HUES48 (cell line): ENCODE measurements at regions not wholly inside any gene's neighbourhood (a gene's known extent, or its start where the extent isn't known, plus 50 kb on each side); places are given as distances from the start of the nearest gene placed in this dataset.
"Not testable (repeated sequence)": the region's sequence is repeated elsewhere in the genome, so short reads cannot be mapped to it uniquely, and the experiment has no call there.

Source experiments
- H3K27ac ChIP-seq: one replicate; pipeline ENCODE4 v1.7.0; 2013; ENCODE audit warnings: low read depth, low read length, inconsistent platforms
- H3K27me3 ChIP-seq: 2 replicates; pipeline ENCODE4 v1.6.1; 2013; ENCODE audit warnings: mild to moderate bottlenecking, low read length; ENCODE audit not compliant: control insufficient read depth, insufficient read depth
- H3K36me3 ChIP-seq: 2 replicates; pipeline ENCODE4 v1.6.1; 2013; ENCODE audit warnings: low read length; ENCODE audit not compliant: control insufficient read depth, insufficient read depth
- H3K4me1 ChIP-seq: 2 replicates; pipeline ENCODE4 v1.6.1; 2013; ENCODE audit warnings: mild to moderate bottlenecking, low read length; ENCODE audit not compliant: control insufficient read depth, insufficient read depth
- H3K4me3 ChIP-seq: 2 replicates; pipeline ENCODE4 v1.5.1; 2013; ENCODE audit warnings: mild to moderate bottlenecking, low read depth, low read length
- H3K9ac ChIP-seq: 2 replicates; pipeline ENCODE4 v1.6.1; 2013; ENCODE audit warnings: mild to moderate bottlenecking, low read depth, low read length, moderate library complexity
- H3K9me3 ChIP-seq: 2 replicates; pipeline ENCODE4 v1.6.1; 2013; ENCODE audit warnings: low read length; ENCODE audit not compliant: control insufficient read depth, insufficient read depth

- Histone ChIP-seq H3K9ac (no peak overlapping the region), H3K4me1 (no peaks in the 10 kb centered on the region), H3K27me3 (no peaks in the 10 kb centered on the region), H3K9me3 (no peaks in the 10 kb centered on the region), H3K27ac (no peak overlapping the region), H3K36me3 (no peaks in the 10 kb centered on the region), H3K4me3 (no peak overlapping the region)
These were observed 271.2 kb downstream of the FBXO8 start for GRCh38 chr4:174012135-174012885.

- H3K9ac ChIP-seq = no peak overlapping the region
- H3K4me3 ChIP-seq = no peak overlapping the region
These were observed 272.9 kb downstream of the FBXO8 start for GRCh38 chr4:174010547-174010946.

DNA sequence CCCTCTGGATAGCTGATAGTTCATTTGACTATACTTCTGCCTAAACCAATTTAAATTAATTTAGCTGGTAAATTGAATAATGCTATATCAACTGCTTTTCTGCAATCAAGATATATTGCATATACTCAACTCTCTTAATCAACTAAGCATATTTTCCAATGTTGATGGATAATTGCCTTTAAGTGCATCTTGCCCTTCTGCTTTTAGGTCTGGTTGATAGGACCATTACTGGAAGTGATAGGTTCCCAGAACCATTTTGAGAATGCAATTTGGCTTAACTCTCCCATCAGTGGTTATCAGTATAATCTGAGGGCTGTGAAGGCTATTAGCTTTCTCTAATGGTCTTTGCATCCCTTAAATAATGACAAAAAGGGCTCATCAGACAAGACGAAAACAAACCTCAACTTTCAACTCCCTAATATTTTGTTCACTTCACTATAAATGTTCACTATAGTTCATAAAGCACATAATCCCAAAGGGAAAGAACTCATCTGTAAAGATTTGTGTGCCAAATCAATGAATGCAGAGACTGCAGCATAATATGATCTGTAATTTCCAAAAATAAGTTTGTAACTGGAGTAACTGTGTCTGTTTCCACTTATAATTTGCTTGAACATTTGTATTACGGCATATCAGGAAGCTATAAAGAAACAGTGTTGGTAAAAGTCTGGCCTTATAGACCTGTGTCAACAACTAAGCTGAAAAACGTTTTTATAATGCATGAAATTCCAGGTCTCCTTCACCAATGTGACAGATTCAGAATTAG is 273.6 kb downstream of the FBXO8 start:
- Histone ChIP-seq H3K9me3 (no peaks in the 10 kb centered on the region), H3K4me1 (no peaks in the 10 kb centered on the region), H3K36me3 (no peaks in the 10 kb centered on the region), H3K27ac (no peak overlapping the region), H3K9ac (no peak overlapping the region), H3K27me3 (no peaks in the 10 kb centered on the region), H3K4me3 (no peak overlapping the region)

More at GRCh38 chr4:174010547-174010946, 272.9 kb downstream of the FBXO8 start:
- H3K36me3 ChIP-seq = no peaks in the 10 kb centered on the region
- H3K9me3 ChIP-seq = no peaks in the 10 kb centered on the region
- H3K4me1 ChIP-seq = no peaks in the 10 kb centered on the region
- H3K27ac ChIP-seq = no peak overlapping the region
- no peaks in the 10 kb centered on the region for H3K27me3 ChIP-seq

DNA sequence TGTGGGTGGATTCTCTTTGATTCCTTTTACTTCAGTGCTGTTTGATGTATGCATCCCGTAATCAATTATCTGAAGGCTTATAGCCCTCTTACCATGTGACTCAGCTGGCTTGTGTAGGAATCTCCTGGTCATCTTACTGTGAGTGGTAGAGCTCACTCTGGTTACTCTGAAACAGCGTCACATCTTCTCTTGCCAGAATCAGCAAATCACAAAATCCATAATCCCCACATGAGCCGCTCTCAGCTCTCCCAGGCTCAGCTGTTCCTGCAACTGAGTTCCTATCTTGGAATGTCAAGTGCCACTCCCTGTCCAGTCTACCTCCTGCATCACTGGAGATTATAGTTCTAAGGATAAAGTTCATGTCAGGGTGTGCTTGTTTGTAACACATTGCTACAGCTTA is 278.0 kb downstream of the FBXO8 start:
- Histone ChIP-seq H3K4me1 (no peaks in the 10 kb centered on the region), H3K9me3 (no peaks in the 10 kb centered on the region), H3K27me3 (no peaks in the 10 kb centered on the region), H3K27ac (no peak overlapping the region), H3K4me3 (no peak overlapping the region), H3K9ac (no peak overlapping the region), H3K36me3 (no peaks in the 10 kb centered on the region)

DNA sequence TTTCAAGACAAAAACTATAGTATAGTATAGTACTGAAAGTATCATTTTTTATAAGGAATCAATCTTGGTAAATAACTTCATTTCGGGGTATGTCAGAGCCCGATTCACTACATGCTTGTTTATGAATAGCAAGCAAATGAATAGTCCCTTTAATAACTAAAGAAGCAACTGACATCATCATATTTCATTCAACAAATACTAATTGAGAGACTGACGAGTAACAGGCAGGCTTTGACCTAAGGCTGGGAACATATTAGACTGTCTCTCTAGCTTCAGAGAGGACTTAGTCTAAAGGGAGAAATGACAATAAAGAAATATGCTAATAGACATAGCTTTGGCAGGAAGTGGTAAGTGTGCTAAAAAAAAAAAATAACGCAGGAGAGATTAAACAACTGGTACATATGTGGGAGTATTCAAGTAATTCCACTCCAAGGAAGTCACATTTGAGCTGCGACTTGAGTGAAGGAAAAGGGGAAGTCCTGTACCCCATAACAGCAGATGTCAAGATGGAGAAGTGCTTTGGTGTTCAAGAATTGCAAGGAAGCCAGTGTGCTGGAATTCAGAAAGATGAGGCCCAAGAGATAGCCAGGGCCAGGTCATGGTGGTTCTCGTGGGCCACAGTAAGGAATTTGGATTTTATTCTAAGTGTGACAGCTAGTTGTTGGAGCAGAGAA is 284.9 kb downstream of the FBXO8 start:
- Histone ChIP-seq H3K27me3 (no peaks in the 10 kb centered on the region), H3K9me3 (no peaks in the 10 kb centered on the region), H3K4me1 (no peaks in the 10 kb centered on the region), H3K36me3 (no peaks in the 10 kb centered on the region), H3K4me3 (no peak overlapping the region), H3K27ac (no peak overlapping the region), H3K9ac (no peak overlapping the region)

DNA sequence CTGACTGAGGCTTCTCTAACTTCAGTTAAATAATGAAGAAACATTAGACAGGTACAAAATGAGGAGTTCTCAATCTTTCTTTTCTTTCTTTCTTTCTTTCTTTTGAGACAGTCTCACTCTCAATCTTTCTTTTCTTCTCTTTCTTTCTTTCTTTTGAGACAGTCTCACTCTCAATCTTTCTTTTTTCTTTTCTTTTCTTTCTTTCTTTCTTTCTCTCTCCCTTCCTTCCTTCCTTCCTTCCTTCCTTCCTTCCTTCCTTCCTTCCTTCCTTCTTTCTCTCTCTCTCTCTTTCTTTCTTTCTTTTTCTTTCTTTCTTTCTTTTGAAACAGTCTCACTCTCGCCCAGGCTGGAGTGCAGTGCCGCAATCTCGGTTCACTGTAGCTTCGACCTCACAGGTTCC is 287.7 kb downstream of the FBXO8 start:
- H3K27ac ChIP-seq, H3K9ac ChIP-seq, H3K9me3 ChIP-seq, H3K4me3 ChIP-seq, H3K36me3 ChIP-seq, H3K4me1 ChIP-seq, H3K27me3 ChIP-seq: not testable (repeated sequence)

DNA sequence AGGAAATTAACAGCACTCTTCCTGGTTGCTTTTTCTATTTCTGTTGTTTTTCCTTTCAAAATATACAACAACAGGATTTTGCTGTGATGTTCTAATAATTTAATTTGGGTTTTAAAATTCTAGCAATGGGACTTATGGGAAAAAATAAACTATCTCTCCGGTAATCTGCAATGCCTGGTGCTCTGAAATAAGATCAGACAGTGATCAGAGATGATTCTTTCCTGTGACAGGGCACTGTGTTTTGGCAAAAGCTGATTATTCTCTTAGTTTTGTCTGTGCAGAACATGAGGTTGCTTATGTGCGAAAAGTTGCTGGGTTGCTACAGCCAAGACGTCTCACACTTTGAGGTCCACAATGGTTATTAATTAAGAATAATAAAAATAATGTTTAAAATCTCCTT is 291.7 kb downstream of the FBXO8 start:
- no peaks in the 10 kb centered on the region for H3K36me3 ChIP-seq
- no peaks in the 10 kb centered on the region for H3K27me3 ChIP-seq
- H3K9me3 ChIP-seq = no peaks in the 10 kb centered on the region
- no peak overlapping the region for H3K9ac ChIP-seq
- no peak overlapping the region for H3K27ac ChIP-seq
- H3K4me3 ChIP-seq = no peak overlapping the region
- H3K4me1 ChIP-seq = no peaks in the 10 kb centered on the region

DNA sequence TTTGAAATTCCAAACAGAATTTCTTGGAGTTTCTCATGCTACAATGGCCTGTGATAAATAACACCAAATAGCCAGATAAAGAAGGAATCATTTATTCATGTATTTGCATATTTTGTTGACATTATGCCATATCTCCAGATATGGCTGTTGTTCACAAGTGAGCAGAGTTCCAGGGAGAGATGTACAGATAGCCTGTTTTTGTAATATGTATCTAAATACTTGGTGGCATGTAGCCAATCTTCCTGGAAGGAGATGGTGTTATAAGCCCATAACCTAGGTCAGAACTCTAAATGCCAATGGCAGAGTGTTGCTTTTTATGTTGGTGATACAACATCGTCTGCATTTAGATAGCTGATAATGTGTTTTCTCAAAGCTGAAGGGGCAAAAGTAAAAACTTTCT is 292.2 kb downstream of the FBXO8 start:
- no peaks in the 10 kb centered on the region for H3K4me1 ChIP-seq
- no peaks in the 10 kb centered on the region for H3K36me3 ChIP-seq
- H3K4me3 ChIP-seq = no peak overlapping the region
- no peaks in the 10 kb centered on the region for H3K27me3 ChIP-seq
- no peaks in the 10 kb centered on the region for H3K9me3 ChIP-seq
- H3K27ac ChIP-seq = no peak overlapping the region
- H3K9ac ChIP-seq = no peak overlapping the region

- Histone ChIP-seq H3K9ac (no peak overlapping the region), H3K27me3 (no peaks in the 10 kb centered on the region), H3K4me1 (no peaks in the 10 kb centered on the region), H3K4me3 (no peak overlapping the region), H3K27ac (no peak overlapping the region), H3K36me3 (no peaks in the 10 kb centered on the region), H3K9me3 (no peaks in the 10 kb centered on the region)
These were observed 292.6 kb downstream of the FBXO8 start for GRCh38 chr4:173990869-173991210.

- H3K9me3 ChIP-seq = no peaks in the 10 kb centered on the region
- no peak overlapping the region for H3K9ac ChIP-seq
- H3K27ac ChIP-seq = no peak overlapping the region
- no peaks in the 10 kb centered on the region for H3K4me1 ChIP-seq
- H3K27me3 ChIP-seq = no peaks in the 10 kb centered on the region
- no peaks in the 10 kb centered on the region for H3K36me3 ChIP-seq
- H3K4me3 ChIP-seq = no peak overlapping the region
These were observed 293.2 kb downstream of the FBXO8 start for GRCh38 chr4:173990126-173990868.
